GM12892 (cell line): ENCODE measurements at regions not wholly inside any gene's neighbourhood (a gene's known extent, or its start where the extent isn't known, plus 50 kb on each side); places are given as distances from the start of the nearest gene placed in this dataset.

Source experiments
- POLR2A ChIP-seq: IDR thresholded peaks from 2 replicates; pipeline ENCODE4 v1.6.1; 2011; ENCODE audit warnings: low read depth, low read length, control low read depth
- POLR2AphosphoS5 ChIP-seq: IDR thresholded peaks from 2 replicates; pipeline ENCODE4 v1.6.1; 2011; ENCODE audit warnings: low read depth, low read length, control low read depth
- TAF1 ChIP-seq: IDR thresholded peaks from 2 replicates; pipeline ENCODE4 v1.6.1; 2011; ENCODE audit warnings: low read depth, mild to moderate bottlenecking, control low read depth, low read length, borderline replicate concordance

- TF ChIP-seq POLR2A, result no peak
- TF ChIP-seq TAF1, result no peak
- TF ChIP-seq POLR2AphosphoS5, result no peak
Observed at GRCh38 chr3:75176937-75177336, 487.2 kb upstream of the FRG2C start.
